GM06990 (cell line): ENCODE measurements at regions not wholly inside any gene's neighbourhood (a gene's known extent, or its start where the extent isn't known, plus 50 kb on each side); places are given as distances from the start of the nearest gene placed in this dataset.
"Not testable (repeated sequence)": the region's sequence is repeated elsewhere in the genome, so short reads cannot be mapped to it uniquely, and the experiment has no call there.

Experiments
- DNase-seq: peaks from one replicate; pipeline ENCODE4 v3.0.0-alpha.2; 2011; ENCODE audit not compliant: insufficient read length; ENCODE audit errors: extremely low read depth
- H3K27me3 ChIP-seq: replicated peaks from 2 replicates; pipeline ENCODE4 v1.6.0; 2011; ENCODE audit warnings: low read length; ENCODE audit not compliant: control insufficient read depth, insufficient read depth
- H3K36me3 ChIP-seq: 2 replicates; pipeline ENCODE4 v1.5.1; 2011; ENCODE audit warnings: low read length; ENCODE audit not compliant: control insufficient read depth, insufficient read depth
- H3K4me3 ChIP-seq: replicated peaks from 2 replicates; pipeline ENCODE4 v1.5.1; 2011; ENCODE audit warnings: low read depth, mild to moderate bottlenecking, control low read depth, low read length
- TF ChIP-seq, protein P1 (sequence below): IDR thresholded peaks from 2 replicates; pipeline ENCODE4 v1.5.1; 2011; ENCODE audit warnings: low read length, control low read depth, mild to moderate bottlenecking, inconsistent platforms; ENCODE audit not compliant: insufficient read depth, poor library complexity, severe bottlenecking

DNA sequence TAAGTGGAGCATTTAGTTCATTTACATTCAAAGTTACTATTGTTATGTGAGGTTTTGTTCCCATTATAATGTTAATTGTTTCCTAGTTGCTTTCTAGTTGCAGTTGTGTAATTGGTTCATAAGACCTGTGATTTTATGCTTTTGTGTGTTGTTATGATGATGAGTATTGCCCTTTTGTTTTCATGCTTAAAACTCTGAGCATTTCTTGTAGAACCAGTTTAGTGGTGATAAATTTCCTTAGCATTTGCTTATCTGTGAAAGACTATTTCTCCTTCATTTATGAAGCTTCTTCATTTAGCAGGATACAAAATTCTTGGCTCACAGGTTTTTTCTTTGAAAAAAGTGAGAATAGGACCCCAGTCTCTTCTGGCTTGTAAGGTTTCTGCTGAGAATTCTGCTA is 274.8 kb upstream of the SPAG17 start:
- Histone ChIP-seq H3K36me3 (no peaks in the 10 kb centered on the region), H3K4me3 (no peak overlapping the region), H3K27me3 (no peaks in the 10 kb centered on the region)
- no peak for DNase-seq
- TF ChIP-seq, protein P1, sequence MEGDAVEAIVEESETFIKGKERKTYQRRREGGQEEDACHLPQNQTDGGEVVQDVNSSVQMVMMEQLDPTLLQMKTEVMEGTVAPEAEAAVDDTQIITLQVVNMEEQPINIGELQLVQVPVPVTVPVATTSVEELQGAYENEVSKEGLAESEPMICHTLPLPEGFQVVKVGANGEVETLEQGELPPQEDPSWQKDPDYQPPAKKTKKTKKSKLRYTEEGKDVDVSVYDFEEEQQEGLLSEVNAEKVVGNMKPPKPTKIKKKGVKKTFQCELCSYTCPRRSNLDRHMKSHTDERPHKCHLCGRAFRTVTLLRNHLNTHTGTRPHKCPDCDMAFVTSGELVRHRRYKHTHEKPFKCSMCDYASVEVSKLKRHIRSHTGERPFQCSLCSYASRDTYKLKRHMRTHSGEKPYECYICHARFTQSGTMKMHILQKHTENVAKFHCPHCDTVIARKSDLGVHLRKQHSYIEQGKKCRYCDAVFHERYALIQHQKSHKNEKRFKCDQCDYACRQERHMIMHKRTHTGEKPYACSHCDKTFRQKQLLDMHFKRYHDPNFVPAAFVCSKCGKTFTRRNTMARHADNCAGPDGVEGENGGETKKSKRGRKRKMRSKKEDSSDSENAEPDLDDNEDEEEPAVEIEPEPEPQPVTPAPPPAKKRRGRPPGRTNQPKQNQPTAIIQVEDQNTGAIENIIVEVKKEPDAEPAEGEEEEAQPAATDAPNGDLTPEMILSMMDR, result no peak

DNA sequence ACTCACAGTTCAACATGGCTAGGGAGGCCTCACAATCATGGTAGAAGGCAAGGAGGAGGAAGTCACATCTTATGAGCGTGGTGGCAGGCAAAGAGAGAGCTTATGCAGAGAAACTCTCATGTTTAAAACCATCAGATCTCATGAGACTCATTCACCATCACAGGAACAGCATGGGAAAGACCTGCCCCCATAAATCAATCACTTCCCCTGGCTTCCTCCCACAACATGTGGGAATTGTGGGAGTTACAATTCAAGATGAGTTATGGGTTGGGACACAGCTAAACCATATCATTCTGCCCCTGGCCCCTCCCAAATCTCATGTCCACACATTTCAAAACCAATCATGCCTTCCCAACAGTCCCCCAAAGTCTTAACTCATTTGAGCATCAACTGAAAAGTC is 268.8 kb upstream of the SPAG17 start:
- not testable (repeated sequence) for DNase-seq, H3K36me3 ChIP-seq, H3K4me3 ChIP-seq, H3K27me3 ChIP-seq

DNA sequence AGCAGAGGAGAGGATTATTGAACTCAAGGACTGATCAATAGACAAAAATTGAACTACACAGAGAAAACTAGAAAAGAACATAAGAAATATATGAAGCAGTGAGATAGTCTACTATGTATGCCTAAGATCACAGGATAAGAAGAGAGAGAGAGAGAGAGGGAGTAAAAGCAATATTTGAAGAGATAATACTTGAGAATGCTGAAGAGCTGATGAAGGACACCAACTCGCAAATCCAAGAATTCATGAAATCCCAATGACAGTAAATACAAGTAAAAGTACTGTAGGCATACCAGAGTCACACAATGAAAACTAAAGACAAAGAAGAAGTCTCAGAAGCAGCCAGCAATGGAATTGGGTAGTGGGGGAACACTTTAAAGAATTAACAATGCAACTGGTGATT is 260.1 kb upstream of the SPAG17 start:
- Histone ChIP-seq H3K27me3 (no peaks in the 10 kb centered on the region), H3K36me3 (no peaks in the 10 kb centered on the region), H3K4me3 (no peak overlapping the region)
- no peak for DNase-seq
- TF ChIP-seq, protein P1, result no peak

DNA sequence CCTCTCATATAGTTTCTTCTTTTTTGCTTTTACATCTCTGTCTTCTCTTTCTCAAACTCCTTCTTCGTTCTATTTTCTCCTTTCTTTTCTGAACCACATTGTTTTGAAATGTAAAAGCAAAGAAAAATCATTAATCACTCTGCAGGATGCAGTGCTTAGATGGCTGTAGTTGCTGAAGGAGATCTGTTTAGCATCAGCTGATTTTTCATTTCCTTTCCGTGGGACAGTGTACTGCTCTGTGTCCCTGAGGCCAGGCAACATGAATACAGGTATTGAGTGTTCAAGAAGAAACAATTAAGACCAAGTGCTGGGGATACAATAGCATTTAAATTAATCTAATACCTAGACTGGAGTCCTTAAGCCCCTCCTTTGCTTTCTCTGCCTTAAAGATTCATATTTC is 257.2 kb upstream of the SPAG17 start:
- TF ChIP-seq, protein P1, result no peak
- DNase-seq, result no peak
- H3K27me3 ChIP-seq, result no peaks in the 10 kb centered on the region
- H3K4me3 ChIP-seq, result no peak overlapping the region
- no peaks in the 10 kb centered on the region for H3K36me3 ChIP-seq

GRCh38 chr1:118437664-118438063 is 252.6 kb upstream of the SPAG17 start:
- no peaks in the 10 kb centered on the region for H3K36me3 ChIP-seq
- TF ChIP-seq, protein P1, result no peak
- no peak for DNase-seq
- H3K27me3 ChIP-seq, result no peaks in the 10 kb centered on the region
- H3K4me3 ChIP-seq, result no peak overlapping the region

DNA sequence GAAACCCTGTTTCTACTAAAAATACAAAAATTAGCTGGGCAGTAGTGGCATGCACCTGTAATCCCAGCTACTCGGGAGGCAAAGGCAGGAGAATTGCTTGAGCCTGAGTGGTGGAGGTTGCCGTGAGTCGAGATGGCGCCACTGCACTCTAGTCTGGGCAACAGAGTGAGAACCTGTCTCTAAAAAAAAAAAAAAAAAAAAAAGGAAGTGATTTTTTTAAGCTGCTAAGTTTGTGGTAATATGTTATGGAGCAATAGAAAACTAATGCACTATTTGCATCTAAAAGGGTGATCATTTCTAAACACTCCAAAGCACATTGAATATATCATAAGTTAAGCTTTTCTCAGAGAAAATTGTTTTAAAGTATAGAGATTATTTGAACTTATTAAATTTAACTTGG is 244.8 kb upstream of the SPAG17 start:
- H3K36me3 ChIP-seq, result no peaks in the 10 kb centered on the region
- H3K4me3 ChIP-seq, result no peak overlapping the region
- no peak for DNase-seq
- H3K27me3 ChIP-seq, result no peaks in the 10 kb centered on the region
- TF ChIP-seq, protein P1, result no peak
